Left ventricle myocardium superior (tissue), 1 donor: ENCODE measurements at regions not wholly inside any gene's neighbourhood (a gene's known extent, or its start where the extent isn't known, plus 50 kb on each side); places are given as distances from the start of the nearest gene placed in this dataset.

ENCODE experiments used
- ATAC-seq: fragments of 200-7000 bp; cut with Tn5 transposase; one replicate; pipeline ENCODE4 v1.9.1; 2020; ENCODE audit warnings: mild to moderate bottlenecking, moderate library complexity
- DNase-seq: peaks from one replicate; pipeline ENCODE4 v3.0.0-alpha.2; 2020
- intact Hi-C: fragments of 100-400 bp; cut with micrococcal nuclease; formaldehyde crosslinking; loops from one replicate; pipeline ENCODE4 v1.11.0; 2022
- donor health status: DM: no; HTN: yes; CAD: no; lungs with severe emphysema.

DNA sequence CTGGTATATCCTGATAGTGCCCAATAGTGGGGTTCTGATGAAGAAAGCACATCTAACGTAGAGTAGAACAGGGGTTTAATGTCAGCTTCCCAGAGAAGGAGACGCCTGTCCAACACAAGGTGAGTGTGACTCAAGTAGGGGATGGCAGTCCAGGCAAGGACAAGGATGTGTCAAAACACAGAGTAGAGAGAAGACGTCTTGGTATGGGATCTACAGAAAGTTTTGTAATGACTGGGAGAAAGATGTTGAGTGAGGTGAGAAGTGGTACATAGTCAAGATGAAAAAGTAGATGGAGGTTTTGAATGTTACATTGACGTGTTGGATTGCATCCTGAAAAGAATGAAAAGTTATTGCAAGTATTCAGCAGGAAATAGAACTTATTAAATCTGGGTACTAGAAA, 124.4 kb downstream of the TMA16 start:
- intact Hi-C loops = no loop called here
- ATAC-seq (no peak), DNase-seq (no peak)

GRCh38 chr4:163620738-163621137, 126.2 kb downstream of the TMA16 start:
- intact Hi-C loops = no loop called here
- no peak for DNase-seq
- no peak for ATAC-seq

DNA sequence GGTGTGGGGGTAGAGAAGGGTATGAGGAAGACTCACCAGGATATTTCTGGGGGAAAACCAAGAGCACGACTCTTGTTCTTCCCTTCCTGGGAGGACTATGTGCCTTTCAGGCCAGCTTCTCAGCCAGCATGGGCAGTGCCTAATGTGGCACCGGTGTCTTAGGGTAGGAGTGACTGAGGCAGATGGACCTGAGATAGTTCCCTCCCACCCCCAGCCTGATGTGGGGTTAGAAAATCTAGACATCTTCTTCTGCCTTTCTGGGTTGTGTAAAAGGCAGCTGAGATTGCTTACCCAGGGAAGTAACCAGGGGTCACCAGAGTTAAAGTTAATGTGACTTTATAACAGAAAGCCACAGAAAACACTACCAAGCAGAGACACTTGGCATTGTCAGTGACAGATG, 127.3 kb downstream of the TMA16 start:
- intact Hi-C loops = no loop called here
- no peak for ATAC-seq
- DNase-seq = no peak

GRCh38 chr4:163622379-163623035, 128.0 kb downstream of the TMA16 start:
- intact Hi-C loops = no loop called here
- DNase-seq (no peak), ATAC-seq (peak; percentile 43)

- no peak for DNase-seq
- ATAC-seq = no peak
- intact Hi-C loops = no loop called here
Observed at GRCh38 chr4:163623787-163624186, 129.3 kb downstream of the TMA16 start.

GRCh38 chr4:163624727-163625126, 130.2 kb downstream of the TMA16 start:
- ATAC-seq (no peak), DNase-seq (no peak)
- intact Hi-C loops = no loop called here

GRCh38 chr4:163631288-163631687, 136.8 kb downstream of the TMA16 start:
- no peak for ATAC-seq
- intact Hi-C loops = no loop called here
- no peak for DNase-seq

- DNase-seq (no peak), ATAC-seq (no peak)
- intact Hi-C loops = no loop called here
Observed at GRCh38 chr4:163638909-163639308, 144.4 kb downstream of the TMA16 start.

DNA sequence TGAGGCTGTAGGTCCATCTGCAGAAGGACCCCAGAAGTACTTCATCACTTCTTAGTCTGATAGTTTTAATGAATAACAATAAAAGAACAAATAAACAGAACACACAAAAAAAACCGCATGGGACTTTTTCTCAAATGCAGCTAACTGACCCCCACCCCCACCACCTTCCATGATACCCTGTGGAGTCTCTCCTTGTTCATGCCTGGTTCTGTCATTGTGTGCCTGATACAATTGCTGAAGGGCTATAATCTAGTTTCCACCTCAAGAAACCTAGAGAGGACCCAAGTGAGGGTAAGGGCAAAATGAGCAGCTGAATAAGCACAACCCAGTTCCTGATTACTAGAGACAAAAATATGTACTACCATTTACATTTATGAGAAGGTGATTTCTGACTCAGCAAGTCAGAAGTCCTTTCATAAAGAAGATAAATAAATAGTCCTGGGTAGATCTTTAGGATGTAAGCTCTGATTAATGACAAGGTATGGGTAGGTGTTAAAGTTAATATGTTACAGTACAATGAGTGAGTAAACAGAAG, 155.1 kb downstream of the TMA16 start:
- intact Hi-C loops = no loop called here
- no peak for ATAC-seq
- DNase-seq = no peak

DNA sequence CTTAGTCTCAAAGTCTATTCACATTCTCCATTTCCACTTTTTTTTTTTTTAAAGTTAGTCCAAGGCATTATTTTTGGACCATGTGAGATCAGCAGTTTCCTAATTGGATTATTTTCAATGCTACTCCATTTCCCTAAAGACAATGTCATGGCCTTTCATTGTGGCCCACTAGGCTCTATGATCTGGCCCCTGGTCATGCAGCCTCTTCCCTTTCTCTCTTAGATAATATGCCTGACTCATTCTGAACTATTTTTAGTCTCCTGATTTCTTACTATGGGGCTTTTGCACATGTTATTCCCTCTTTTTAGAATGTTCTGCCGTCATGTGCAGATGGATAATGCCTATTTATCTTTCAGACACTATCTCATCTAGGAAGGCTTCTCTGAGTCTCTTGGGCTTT, 157.3 kb downstream of the TMA16 start:
- ATAC-seq (peak; percentile 20), DNase-seq (no peak)
- intact Hi-C loops = no loop called here

- DNase-seq = no peak
- intact Hi-C loops = no loop called here
- no peak for ATAC-seq
Observed at GRCh38 chr4:163654621-163655020, 160.1 kb downstream of the TMA16 start.

- no peak for DNase-seq
- intact Hi-C loops = no loop called here
- no peak for ATAC-seq
Observed at GRCh38 chr4:163660636-163661035, 166.1 kb downstream of the TMA16 start.

- ATAC-seq (no peak), DNase-seq (no peak)
- intact Hi-C loops = no loop called here
Observed at GRCh38 chr4:163662768-163663167, 168.3 kb downstream of the TMA16 start.

- ATAC-seq (no peak), DNase-seq (no peak)
- intact Hi-C loops = no loop called here
Observed at GRCh38 chr4:163663454-163664225, 169.2 kb downstream of the TMA16 start.

GRCh38 chr4:163665101-163665500, 170.6 kb downstream of the TMA16 start:
- no peak for DNase-seq
- ATAC-seq = no peak
- intact Hi-C loops = no loop called here

DNA sequence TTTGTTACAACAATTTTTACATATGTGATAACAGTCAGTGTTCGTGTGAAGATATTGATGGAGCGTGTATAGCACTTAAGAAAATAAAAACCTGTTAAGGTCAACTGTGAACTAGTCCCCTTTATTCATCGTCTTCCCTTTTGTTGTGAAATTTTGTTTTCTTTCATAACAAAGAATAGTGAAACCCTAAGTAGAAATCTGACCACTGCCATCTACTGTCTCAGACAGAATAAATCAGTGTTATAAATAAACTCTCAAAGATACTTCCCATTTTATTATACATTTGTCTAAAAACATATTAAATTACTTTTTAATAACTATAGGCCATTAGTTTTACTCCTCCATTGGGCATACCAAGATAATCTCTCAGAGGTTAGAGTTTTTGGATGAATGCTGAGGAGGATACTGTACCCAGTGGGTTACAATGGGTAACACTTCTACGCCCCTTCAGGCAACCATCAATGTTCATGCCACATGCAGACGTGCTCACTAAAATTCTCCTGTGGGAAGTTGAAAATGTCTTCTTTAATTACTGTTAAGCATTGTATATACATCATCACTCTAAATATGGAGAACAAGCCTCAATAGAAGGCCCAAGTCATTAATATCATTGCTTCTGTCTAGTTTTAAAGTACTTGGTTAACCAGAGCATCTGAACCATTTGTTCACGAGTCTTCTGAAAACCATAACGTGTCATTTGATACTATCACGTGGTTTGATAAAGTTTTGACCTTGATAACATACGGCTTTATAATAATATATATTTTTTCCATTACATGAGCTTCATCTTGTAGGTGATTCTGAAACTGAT, 171.2 kb downstream of the TMA16 start:
- intact Hi-C loops = no loop called here
- no peak for ATAC-seq

GRCh38 chr4:163666332-163666873, 171.9 kb downstream of the TMA16 start:
- no peak for DNase-seq
- intact Hi-C loops = no loop called here
- peak; percentile 26 for ATAC-seq

More for the DNA sequence above, 171.2 kb downstream of the TMA16 start:
- no peak for DNase-seq

DNA sequence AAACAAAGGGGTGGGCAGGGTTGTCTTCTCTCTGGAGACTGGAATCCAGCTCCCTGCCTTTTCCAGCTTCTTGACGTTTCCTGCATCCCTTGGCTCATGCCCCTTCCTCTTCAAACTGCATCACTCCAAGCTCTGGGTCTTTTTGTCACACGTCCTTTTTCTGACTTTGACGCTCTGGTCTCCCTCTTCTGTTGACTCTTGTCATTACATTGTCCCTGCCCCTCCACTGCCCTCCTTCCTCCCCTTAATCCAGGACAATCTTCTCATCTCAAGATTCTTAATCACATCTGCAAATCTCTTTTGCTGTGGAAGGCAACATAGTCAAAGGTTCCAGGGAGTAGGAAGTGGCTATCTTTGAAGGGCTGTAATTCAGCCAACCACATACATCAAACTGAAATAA, 178.3 kb downstream of the TMA16 start:
- DNase-seq (no peak), ATAC-seq (no peak)
- intact Hi-C loops = no loop called here

GRCh38 chr4:163673848-163674697, 179.6 kb downstream of the TMA16 start:
- intact Hi-C loops = no loop called here
- no peak for DNase-seq
- ATAC-seq = no peak
